Renal pelvis (tissue), 1 donor: ENCODE measurements at regions not wholly inside any gene's neighbourhood (a gene's known extent, or its start where the extent isn't known, plus 50 kb on each side); places are given as distances from the start of the nearest gene placed in this dataset.
A peak's percentile ranks its signal among the peaks of the same experiment; 100 is the strongest.
"Not testable (repeated sequence)": the region's sequence is repeated elsewhere in the genome, so short reads cannot be mapped to it uniquely, and the experiment has no call there.

Experiments
- DNase-seq: peaks from one replicate; pipeline ENCODE4 v3.0.0-alpha.2; 2013

- DNase-seq = no peak
These were observed 146.7 kb downstream of the HLX start for GRCh38 chr1:221025956-221026355.

- peak; percentile 36 for DNase-seq
These were observed 150.9 kb downstream of the HLX start for GRCh38 chr1:221029981-221030649.

GRCh38 chr1:221030990-221031389 lies 151.7 kb downstream of the HLX start:
- no peak for DNase-seq

- DNase-seq = no peak
These were observed 152.4 kb downstream of the HLX start for GRCh38 chr1:221031458-221032203.

GRCh38 chr1:221032204-221032585 lies 153.0 kb downstream of the HLX start:
- DNase-seq = no peak

GRCh38 chr1:221032637-221033280 lies 153.5 kb downstream of the HLX start:
- peak; percentile 30 for DNase-seq

- no peak for DNase-seq
These were observed 156.5 kb downstream of the HLX start for GRCh38 chr1:221035662-221036153.

- no peak for DNase-seq
These were observed 160.4 kb downstream of the HLX start for GRCh38 chr1:221039616-221040015.

GRCh38 chr1:221040101-221040500 lies 160.9 kb downstream of the HLX start:
- DNase-seq = no peak

GRCh38 chr1:221040691-221041285 lies 161.5 kb downstream of the HLX start:
- DNase-seq = no peak

- no peak for DNase-seq
These were observed 165.3 kb downstream of the HLX start for GRCh38 chr1:221044538-221044937.

- DNase-seq = no peak
These were observed 165.9 kb downstream of the HLX start for GRCh38 chr1:221045151-221045550.

- DNase-seq = peak; percentile 24
These were observed 166.9 kb downstream of the HLX start for GRCh38 chr1:221045842-221046831.

GRCh38 chr1:221051391-221051790 lies 172.1 kb downstream of the HLX start:
- not testable (repeated sequence) for DNase-seq

GRCh38 chr1:221053889-221054288 lies 174.6 kb downstream of the HLX start:
- no peak for DNase-seq

GRCh38 chr1:221059506-221059905 lies 180.3 kb downstream of the HLX start:
- DNase-seq = no peak

- DNase-seq = no peak
These were observed 184.4 kb downstream of the HLX start for GRCh38 chr1:221063651-221064050.

- no peak for DNase-seq
These were observed 187.2 kb downstream of the HLX start for GRCh38 chr1:221066351-221067001.

GRCh38 chr1:221067721-221068120 lies 188.5 kb downstream of the HLX start:
- DNase-seq = no peak

GRCh38 chr1:221069178-221069903 lies 190.1 kb downstream of the HLX start:
- DNase-seq = no peak
